ENCODE measurements at regions not wholly inside any gene's neighbourhood (a gene's known extent, or its start where the extent isn't known, plus 50 kb on each side); places are given as distances from the start of the nearest gene placed in this dataset.
"Not testable (repeated sequence)": the region's sequence is repeated elsewhere in the genome, so short reads cannot be mapped to it uniquely, and the experiment has no call there.

DNA sequence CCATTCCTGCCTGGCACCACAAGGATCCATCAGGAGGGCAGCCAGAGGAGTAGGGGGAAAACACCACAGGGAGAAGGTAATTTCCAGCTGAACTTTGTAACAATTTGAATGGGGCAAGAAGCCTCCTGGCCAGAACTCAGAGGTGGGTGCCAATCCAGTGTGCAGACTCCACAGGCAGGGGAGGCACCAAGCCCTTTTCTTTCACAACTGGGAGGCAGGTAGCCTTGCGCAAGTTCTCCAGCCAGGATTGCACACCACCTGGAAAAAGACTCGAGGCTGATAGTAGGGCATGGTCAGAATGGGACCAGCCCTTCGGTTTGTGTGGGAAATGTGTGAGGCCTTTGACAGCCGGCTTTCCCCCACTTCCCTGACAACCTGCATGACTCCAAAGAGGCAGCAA is 161.9 kb upstream of the ARHGAP42 start:
- H3K36me3 ChIP-seq (replicated peaks in 1 of 2; ENCODE audit: insufficient read depth in 1 of 2, low read depth in 2 of 2) = no peaks in the 10 kb centered on the region
- no peaks in the 10 kb centered on the region for H3K27me3 ChIP-seq
- H3K4me1 ChIP-seq = no peaks in the 10 kb centered on the region
- ATAC-seq = no peak
- intact Hi-C loops (cut with DNase I) = no loop called here
- DNase-seq = no peak
- 64 to 83% methylated on average over 1 to 4 of the region's 4 CpGs for WGBS, 2 donors
- TF ChIP-seq CTCF (IDR thresholded peaks at IDR 0.05) = no peak
- no peak for TF ChIP-seq POLR2A (IDR thresholded peaks at IDR 0.05)
- no peak overlapping the region for H3K4me3 ChIP-seq
- H3K9me3 ChIP-seq = no peaks in the 10 kb centered on the region
- H3K27ac ChIP-seq = no peak overlapping the region

- Histone ChIP-seq H3K27me3 (no peaks in the 10 kb centered on the region), H3K9me3 (no peaks in the 10 kb centered on the region), H3K36me3 (replicated peaks in 1 of 2; ENCODE audit: insufficient read depth in 1 of 2, low read depth in 2 of 2) (no peaks in the 10 kb centered on the region), H3K4me1 (no peaks in the 10 kb centered on the region), H3K27ac (no peak overlapping the region), H3K4me3 (no peak overlapping the region)
- WGBS, 2 donors = 29 to 33% methylated on average over 2 of the region's 2 CpGs
- ATAC-seq = no peak
- no peak for DNase-seq
- no peak for TF ChIP-seq POLR2A (IDR thresholded peaks at IDR 0.05)
- TF ChIP-seq CTCF (IDR thresholded peaks at IDR 0.05) = peak in 1 of 7 experiments; percentile 9
- intact Hi-C loops (cut with DNase I) = no loop called here
Measured at GRCh38 chr11:100525635-100526034, 161.5 kb upstream of the ARHGAP42 start.

DNA sequence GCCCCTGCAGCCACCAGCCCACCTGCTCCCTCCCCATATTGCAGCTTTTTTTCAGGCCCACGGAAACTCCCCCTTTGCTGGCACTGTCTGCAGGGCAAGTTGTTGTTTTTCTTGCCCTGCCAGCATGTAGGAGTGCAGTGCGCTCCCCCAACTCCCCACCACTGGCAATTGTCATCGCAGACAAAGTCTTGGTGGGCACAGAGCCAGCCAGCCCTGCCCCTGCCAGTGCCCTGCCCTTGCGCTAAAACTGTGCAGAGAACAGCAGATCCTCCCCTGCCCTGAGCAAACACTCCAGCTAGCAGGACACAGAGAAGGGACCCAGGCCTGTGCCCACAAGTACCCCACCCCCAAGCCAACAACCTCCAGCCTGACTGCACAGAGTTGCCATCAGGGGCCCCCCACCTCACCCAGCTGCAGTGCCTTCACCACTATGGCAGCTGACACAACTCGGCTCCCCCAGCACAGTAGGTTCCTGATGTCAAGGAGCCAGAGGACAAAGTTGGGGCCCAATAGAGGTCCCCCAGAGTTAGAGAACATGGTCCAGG is 158.1 kb upstream of the ARHGAP42 start:
- no peaks in the 10 kb centered on the region for H3K4me1 ChIP-seq
- intact Hi-C loops (cut with DNase I) = no loop called here
- no peak for TF ChIP-seq POLR2A (IDR thresholded peaks at IDR 0.05)
- TF ChIP-seq CTCF (IDR thresholded peaks at IDR 0.05) = no peak
- H3K4me3 ChIP-seq = no peak overlapping the region
- DNase-seq = no peak
- no peaks in the 10 kb centered on the region for H3K36me3 ChIP-seq (replicated peaks in 1 of 2; ENCODE audit: insufficient read depth in 1 of 2, low read depth in 2 of 2)
- 77 to 96% methylated on average over 3 to 4 of the region's 5 CpGs for WGBS, 2 donors
- no peaks in the 10 kb centered on the region for H3K9me3 ChIP-seq
- H3K27ac ChIP-seq = no peak overlapping the region
- H3K27me3 ChIP-seq = no peaks in the 10 kb centered on the region
- no peak for ATAC-seq

GRCh38 chr11:100531290-100531689 is 155.8 kb upstream of the ARHGAP42 start:
- H3K9me3 ChIP-seq; ATAC-seq; intact Hi-C loops (cut with DNase I); H3K4me3 ChIP-seq; H3K36me3 ChIP-seq (replicated peaks in 1 of 2; ENCODE audit: insufficient read depth in 1 of 2, low read depth in 2 of 2); DNase-seq; H3K27me3 ChIP-seq; H3K4me1 ChIP-seq; H3K27ac ChIP-seq: not testable (repeated sequence)
- WGBS, 2 donors = 91 to 96% methylated on average over 1 of the region's 1 CpG

GRCh38 chr11:100536979-100537378 is 150.1 kb upstream of the ARHGAP42 start:
- Histone ChIP-seq H3K9me3 (no peaks in the 10 kb centered on the region), H3K36me3 (replicated peaks in 1 of 2; ENCODE audit: insufficient read depth in 1 of 2, low read depth in 2 of 2) (no peaks in the 10 kb centered on the region), H3K4me3 (no peak overlapping the region), H3K27ac (no peak overlapping the region), H3K4me1 (no peaks in the 10 kb centered on the region), H3K27me3 (no peaks in the 10 kb centered on the region)
- 50 to 52% methylated on average over 5 of the region's 5 CpGs for WGBS, 2 donors
- intact Hi-C loops (cut with DNase I) = no loop called here
- no peak for DNase-seq
- TF ChIP-seq CTCF (IDR thresholded peaks at IDR 0.05) = no peak
- no peak for TF ChIP-seq POLR2A (IDR thresholded peaks at IDR 0.05)
- ATAC-seq = no peak
